Loucy (cell line): ENCODE measurements at regions not wholly inside any gene's neighbourhood (a gene's known extent, or its start where the extent isn't known, plus 50 kb on each side); places are given as distances from the start of the nearest gene placed in this dataset.

ENCODE experiments used
- H2AFZ ChIP-seq: fragments of 200-600 bp; sonication (generic); 2 replicates; pipeline ENCODE4 v1.6.0; 2016; ENCODE audit warnings: antibody characterized with exemption, mild to moderate bottlenecking, low read length, moderate library complexity
- H3F3A ChIP-seq: fragments of 200-600 bp; 2 replicates; pipeline ENCODE4 v1.6.0; 2016; ENCODE audit warnings: antibody characterized with exemption, low read depth, mild to moderate bottlenecking
- H3K27me3 ChIP-seq: fragments of 200-600 bp; sonication (generic); 2 replicates; pipeline ENCODE4 v1.6.1; 2014; ENCODE audit warnings: low read length, mild to moderate bottlenecking; ENCODE audit not compliant: insufficient read depth, poor library complexity, severe bottlenecking
- H3K36me3 ChIP-seq: fragments of 200-600 bp; sonication (generic); 2 replicates; pipeline ENCODE4 v1.6.1; 2016; ENCODE audit warnings: low read length; ENCODE audit not compliant: insufficient read depth
- H3K4me1 ChIP-seq: fragments of 200-600 bp; sonication (generic); 2 replicates; pipeline ENCODE4 v1.5.1; 2014; ENCODE audit warnings: low read length, mild to moderate bottlenecking; ENCODE audit not compliant: insufficient read depth, poor library complexity, severe bottlenecking
- H3K4me2 ChIP-seq: fragments of 200-600 bp; sonication (generic); 2 replicates; pipeline ENCODE4 v1.6.0; 2014; ENCODE audit warnings: antibody characterized with exemption, low read length, low read depth, mild to moderate bottlenecking; ENCODE audit not compliant: poor library complexity, severe bottlenecking
- H3K4me3 ChIP-seq: fragments of 200-600 bp; sonication (generic); 2 replicates; pipeline ENCODE4 v1.5.1; 2014; ENCODE audit warnings: low read length, mild to moderate bottlenecking, mixed read lengths; ENCODE audit not compliant: poor library complexity, severe bottlenecking
- H3K79me2 ChIP-seq: fragments of 200-600 bp; sonication (generic); 2 replicates; pipeline ENCODE4 v1.6.1; 2014; ENCODE audit warnings: low read length; ENCODE audit not compliant: insufficient read depth
- H3K9ac ChIP-seq: fragments of 200-600 bp; sonication (generic); 2 replicates; pipeline ENCODE4 v1.6.0; 2014; ENCODE audit warnings: mild to moderate bottlenecking, low read depth, low read length, moderate library complexity; ENCODE audit not compliant: poor library complexity, severe bottlenecking
- H3K9me2 ChIP-seq: fragments of 200-600 bp; sonication (generic); replicated peaks from 2 replicates; pipeline ENCODE4 v1.6.1; 2016; ENCODE audit warnings: low read depth, low read length, mixed read lengths
- H3K9me3 ChIP-seq: fragments of 200-600 bp; sonication (generic); 2 replicates; pipeline ENCODE4 v1.6.1; 2014; ENCODE audit warnings: mild to moderate bottlenecking, antibody characterized with exemption, low read length, low read depth; ENCODE audit not compliant: insufficient read depth
- H4K20me1 ChIP-seq: fragments of 200-600 bp; sonication (generic); 2 replicates; pipeline ENCODE4 v1.6.0; 2014; ENCODE audit warnings: antibody characterized with exemption, low read length, mild to moderate bottlenecking; ENCODE audit not compliant: insufficient read depth, poor library complexity, severe bottlenecking
- EZH2phosphoT487 ChIP-seq: fragments of 200-600 bp; IDR thresholded peaks from 2 replicates; pipeline ENCODE4 v1.6.1; 2018; ENCODE audit warnings: antibody characterized with exemption, mild to moderate bottlenecking, moderate library complexity, borderline replicate concordance
- TF ChIP-seq, protein P1 (sequence below): fragments of 200-600 bp; sonication (generic); conservative IDR thresholded peaks from 2 replicates; pipeline ENCODE4 v1.5.1; 2014; ENCODE audit warnings: mild to moderate bottlenecking, antibody characterized with exemption, low read length

DNA sequence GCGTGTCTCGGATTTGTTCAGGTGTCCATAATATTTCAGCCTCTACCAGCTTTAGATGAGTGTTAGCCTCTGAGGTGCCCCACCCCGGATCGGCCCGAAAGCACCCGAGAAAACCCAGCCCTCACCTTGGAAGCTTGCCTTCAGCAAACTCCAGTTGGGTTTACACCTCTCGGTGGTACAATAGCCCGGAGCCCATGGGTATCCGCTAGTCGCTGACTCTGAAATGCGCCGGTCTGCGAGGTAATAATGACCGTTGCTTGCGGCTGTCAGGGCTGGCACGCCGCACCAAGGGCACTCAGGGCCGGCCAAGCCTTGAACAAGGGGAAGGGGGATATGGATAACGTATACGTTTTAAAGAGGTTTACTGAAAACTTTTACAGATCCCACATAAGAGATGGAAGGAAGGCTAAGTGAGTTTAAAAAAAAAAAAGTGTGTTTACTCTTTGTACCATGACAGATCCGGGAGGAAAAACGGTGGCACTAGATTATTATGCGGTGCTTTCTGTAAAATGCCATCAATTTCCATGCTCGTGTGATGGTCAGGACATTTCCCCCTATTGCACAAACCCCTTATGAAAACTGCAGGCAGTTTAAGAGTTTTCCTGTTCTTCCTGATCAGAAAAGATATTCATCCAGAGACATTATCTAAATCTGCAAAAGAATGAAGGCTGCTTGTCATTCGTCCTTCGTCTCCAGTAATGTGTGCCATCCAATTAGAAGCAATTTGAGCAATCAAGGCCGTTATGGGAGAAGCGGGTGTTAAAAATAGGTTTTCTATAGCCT, 124.2 kb downstream of the TMEM161B start:
- Histone ChIP-seq H3K9me2 (no peaks in the 10 kb centered on the region), H3K27me3 (no peaks in the 10 kb centered on the region), H4K20me1 (no peaks in the 10 kb centered on the region), H3K9me3 (no peaks in the 10 kb centered on the region), H3K4me2 (no peak overlapping the region), H3K36me3 (no peaks in the 10 kb centered on the region), H3K9ac (no peak overlapping the region), H3K4me3 (no peak overlapping the region), H3F3A (no peaks in the 10 kb centered on the region), H3K4me1 (peaks cover 7% of the 10 kb centered on the region), H3K79me2 (no peaks in the 10 kb centered on the region), H2AFZ (no peak overlapping the region)
- TF ChIP-seq, protein P1, sequence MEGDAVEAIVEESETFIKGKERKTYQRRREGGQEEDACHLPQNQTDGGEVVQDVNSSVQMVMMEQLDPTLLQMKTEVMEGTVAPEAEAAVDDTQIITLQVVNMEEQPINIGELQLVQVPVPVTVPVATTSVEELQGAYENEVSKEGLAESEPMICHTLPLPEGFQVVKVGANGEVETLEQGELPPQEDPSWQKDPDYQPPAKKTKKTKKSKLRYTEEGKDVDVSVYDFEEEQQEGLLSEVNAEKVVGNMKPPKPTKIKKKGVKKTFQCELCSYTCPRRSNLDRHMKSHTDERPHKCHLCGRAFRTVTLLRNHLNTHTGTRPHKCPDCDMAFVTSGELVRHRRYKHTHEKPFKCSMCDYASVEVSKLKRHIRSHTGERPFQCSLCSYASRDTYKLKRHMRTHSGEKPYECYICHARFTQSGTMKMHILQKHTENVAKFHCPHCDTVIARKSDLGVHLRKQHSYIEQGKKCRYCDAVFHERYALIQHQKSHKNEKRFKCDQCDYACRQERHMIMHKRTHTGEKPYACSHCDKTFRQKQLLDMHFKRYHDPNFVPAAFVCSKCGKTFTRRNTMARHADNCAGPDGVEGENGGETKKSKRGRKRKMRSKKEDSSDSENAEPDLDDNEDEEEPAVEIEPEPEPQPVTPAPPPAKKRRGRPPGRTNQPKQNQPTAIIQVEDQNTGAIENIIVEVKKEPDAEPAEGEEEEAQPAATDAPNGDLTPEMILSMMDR, result no peak
- TF ChIP-seq EZH2phosphoT487, result no peak

DNA sequence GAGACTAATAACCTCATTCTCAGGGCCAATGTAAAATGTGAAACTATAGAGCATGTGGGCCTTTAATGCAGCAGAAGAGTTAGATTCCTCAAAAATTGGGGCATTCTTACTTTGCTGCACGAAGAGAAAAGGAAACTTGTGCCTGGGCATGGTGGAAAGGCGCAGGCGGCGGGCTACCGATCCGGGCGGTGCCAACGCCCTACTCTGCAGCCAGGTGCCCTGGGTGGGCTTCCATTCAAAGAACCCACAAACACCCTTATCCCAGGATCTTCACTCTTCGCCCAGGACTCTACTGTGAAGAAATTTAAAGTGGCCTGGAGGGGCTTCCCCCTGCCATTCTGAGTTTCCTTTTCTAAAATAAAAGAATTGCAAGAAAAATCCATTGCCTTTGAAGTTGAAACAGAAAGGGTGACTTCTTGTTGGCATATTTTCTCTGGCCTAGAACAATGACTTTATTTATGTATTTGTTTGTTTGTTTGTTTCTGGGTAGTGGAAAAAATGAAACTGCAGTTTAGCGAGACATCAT, 124.9 kb downstream of the TMEM161B start:
- no peaks in the 10 kb centered on the region for H3K9me3 ChIP-seq
- H4K20me1 ChIP-seq, result no peaks in the 10 kb centered on the region
- TF ChIP-seq, protein P1, result no peak
- TF ChIP-seq EZH2phosphoT487, result no peak
- H3K4me2 ChIP-seq, result no peak overlapping the region
- H3K4me1 ChIP-seq, result peaks cover 7% of the 10 kb centered on the region
- no peaks in the 10 kb centered on the region for H3K27me3 ChIP-seq
- H3K9me2 ChIP-seq, result no peaks in the 10 kb centered on the region
- no peaks in the 10 kb centered on the region for H3F3A ChIP-seq
- H3K9ac ChIP-seq, result no peak overlapping the region
- no peaks in the 10 kb centered on the region for H3K36me3 ChIP-seq
- no peak overlapping the region for H3K4me3 ChIP-seq
- no peak overlapping the region for H2AFZ ChIP-seq
- no peaks in the 10 kb centered on the region for H3K79me2 ChIP-seq

DNA sequence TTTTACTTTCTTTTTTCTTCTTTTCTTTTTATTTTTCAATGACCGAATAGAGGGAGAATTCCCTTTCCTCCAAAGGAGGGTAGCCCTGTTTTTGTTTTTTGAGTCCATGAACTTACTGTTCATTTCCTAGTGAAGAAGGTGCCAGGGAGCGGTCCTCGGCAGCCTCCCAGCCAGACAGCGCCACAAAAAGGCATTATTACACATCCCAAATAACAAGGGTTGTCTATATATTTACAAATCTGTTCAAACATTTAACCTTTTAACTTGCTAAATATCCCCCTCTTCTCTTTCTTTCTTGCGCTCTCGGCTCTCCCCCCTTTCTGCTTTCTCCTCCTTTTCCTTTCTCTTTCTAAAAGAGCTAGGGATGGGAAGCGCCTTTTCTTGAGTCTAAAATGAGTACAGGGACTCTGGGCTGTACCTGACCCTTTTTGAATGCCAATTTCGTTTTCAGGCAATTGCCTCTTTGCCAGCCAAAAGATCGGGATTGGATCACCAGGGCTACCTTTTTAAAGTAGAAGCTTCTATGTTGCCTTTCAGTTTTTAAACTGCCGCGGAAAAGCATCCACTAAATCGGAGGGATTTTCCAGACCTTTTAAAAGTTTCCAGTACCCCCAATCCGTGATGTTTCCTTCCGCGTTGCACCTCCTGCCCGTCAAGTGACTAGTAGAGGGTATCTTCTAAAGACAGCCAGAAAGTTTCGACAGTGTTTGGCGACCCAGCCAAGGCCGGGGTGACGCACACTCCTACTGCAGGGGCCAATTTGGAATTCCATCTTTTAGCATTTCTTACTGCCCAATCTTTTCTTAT, 125.6 kb downstream of the TMEM161B start:
- Histone ChIP-seq H2AFZ (peak overlapping the region; percentile 36; the same call in 1 of the 2 replicates), H3K9me2 (no peaks in the 10 kb centered on the region), H3F3A (no peaks in the 10 kb centered on the region), H3K9ac (no peak overlapping the region), H3K4me1 (peaks cover 7% of the 10 kb centered on the region), H3K27me3 (no peaks in the 10 kb centered on the region), H3K36me3 (no peaks in the 10 kb centered on the region), H4K20me1 (no peaks in the 10 kb centered on the region), H3K9me3 (no peaks in the 10 kb centered on the region), H3K79me2 (no peaks in the 10 kb centered on the region), H3K4me2 (no peak overlapping the region), H3K4me3 (no peak overlapping the region)
- TF ChIP-seq, protein P1, result no peak
- no peak for TF ChIP-seq EZH2phosphoT487
